Esophagus squamous epithelium (tissue), 4 donors: ENCODE measurements at regions not wholly inside any gene's neighbourhood (a gene's known extent, or its start where the extent isn't known, plus 50 kb on each side); places are given as distances from the start of the nearest gene placed in this dataset.

Source experiments
- CTCF ChIP-seq, 6 experiments: fragments of 450-650 bp in 4 of 6; fragments of 200-600 bp in 2 of 6; sonication (generic) in 2 of 6; IDR thresholded peaks; one replicate each; pipeline ENCODE4 v1.5.1; 2016 to 2019; ENCODE audit warnings: antibody characterized with exemption in 6 of 6, mild to moderate bottlenecking in 4 of 6, moderate library complexity in 4 of 6
- POLR2A ChIP-seq, 4 donors: fragments of 450-650 bp; IDR thresholded peaks; one replicate each; pipeline ENCODE4 v1.6.1; 2017; ENCODE audit warnings: antibody characterized with exemption in 4 of 4, mild to moderate bottlenecking in 4 of 4, moderate library complexity in 3 of 4

- no peak for TF ChIP-seq CTCF (IDR thresholded peaks at IDR 0.05)
- TF ChIP-seq POLR2A (IDR thresholded peaks at IDR 0.05), result no peak
Measured at GRCh38 chr11:29679996-29680395, 336.8 kb downstream of the KCNA4 start.
